SK-N-SH (cell line): ENCODE measurements at regions not wholly inside any gene's neighbourhood (a gene's known extent, or its start where the extent isn't known, plus 50 kb on each side); places are given as distances from the start of the nearest gene placed in this dataset.

Experiments
- CTCF ChIA-PET: fragments of 300-600, 350-600 bp; formaldehyde crosslinking; extraction: SDS; loops from one replicate; lab custom pipeline; 2021; lab: Yijun Ruan, JAX
- POLR2A ChIA-PET: fragments of 350-600 bp; sonication (Branson Sonifier 250); formaldehyde crosslinking; extraction: SDS; loops from one replicate; lab custom pipeline; 2020; ENCODE audit warnings: antibody characterized with exemption, inconsistent platforms; lab: Yijun Ruan, JAX
- DNase-seq: peaks from one replicate; pipeline ENCODE4 v3.0.0; 2012
- H2AFZ ChIP-seq: fragments of 200-600 bp; sonication (generic); 2 replicates; pipeline ENCODE4 v1.8.1; 2016; ENCODE audit warnings: antibody characterized with exemption, mild to moderate bottlenecking, low read depth
- H3F3A ChIP-seq: fragments of 200-600 bp; sonication (generic); replicated peaks from 2 replicates; pipeline ENCODE3; 2016; ENCODE audit warnings: antibody characterized with exemption, mild to moderate bottlenecking; ENCODE audit not compliant: insufficient read depth
- H3K27ac ChIP-seq, 2 experiments: fragments of 200-500 bp in 1 of 2; fragments of 200-600 bp in 1 of 2; sonication (Bioruptor generic) in 1 of 2; sonication (generic), shearing (Covaris generic) in 1 of 2; 2 replicates each; pipeline versions ENCODE4 v1.5.1 to v1.6.1; 2014 to 2016; ENCODE audit warnings: low read depth in 2 of 2, inconsistent platforms in 1 of 2, low read length in 1 of 2, mild to moderate bottlenecking in 1 of 2, mixed read lengths in 1 of 2
- H3K27me3 ChIP-seq: fragments of 200-600 bp; sonication (generic), shearing (Covaris generic); 2 replicates; pipeline ENCODE4 v1.6.1; 2016; ENCODE audit warnings: mixed run types; ENCODE audit not compliant: insufficient read depth
- H3K36me3 ChIP-seq, 2 experiments: fragments of 200-500 bp in 1 of 2; fragments of 200-600 bp in 1 of 2; sonication (Bioruptor generic) in 1 of 2; sonication (generic) in 1 of 2; replicated peaks in 1 of 2; 2 replicates each; pipeline versions ENCODE3 to v1.5.1; 2014 to 2016; ENCODE audit warnings: low read length in 1 of 2, mild to moderate bottlenecking in 1 of 2; ENCODE audit not compliant: insufficient read depth in 2 of 2, control insufficient read depth in 1 of 2
- H3K4me1 ChIP-seq, 2 experiments: fragments of 200-500 bp in 1 of 2; fragments of 200-600 bp in 1 of 2; sonication (Bioruptor generic) in 1 of 2; sonication (generic), shearing (Covaris generic) in 1 of 2; 2 replicates each; pipeline versions ENCODE4 v1.5.1 to v1.6.1; 2014 to 2016; ENCODE audit warnings: low read depth in 1 of 2, low read length in 1 of 2, mixed run types in 1 of 2; ENCODE audit not compliant: insufficient read depth in 2 of 2, control insufficient read depth in 1 of 2
- H3K4me2 ChIP-seq: fragments of 200-600 bp; sonication (generic), shearing (Covaris generic); 2 replicates; pipeline ENCODE4 v1.6.1; 2017; ENCODE audit warnings: mixed run types
- H3K4me3 ChIP-seq, 2 experiments: fragments of 200-500 bp in 1 of 2; fragments of 200-600 bp in 1 of 2; sonication (Bioruptor generic) in 1 of 2; sonication (generic), shearing (Covaris generic) in 1 of 2; 2 replicates each; pipeline versions ENCODE4 v1.5.1 to v1.8.1; 2014 to 2016; ENCODE audit warnings: low read depth in 2 of 2, inconsistent platforms in 1 of 2, low read length in 1 of 2, mild to moderate bottlenecking in 1 of 2, mixed read lengths in 1 of 2, moderate library complexity in 1 of 2
- H3K79me2 ChIP-seq: fragments of 200-600 bp; sonication (generic); 2 replicates; pipeline ENCODE4 v1.8.1; 2017; ENCODE audit warnings: mild to moderate bottlenecking; ENCODE audit not compliant: insufficient read depth
- H3K9ac ChIP-seq: fragments of 200-600 bp; sonication (generic); 2 replicates; pipeline ENCODE4 v1.6.1; 2017; ENCODE audit warnings: mixed run types
- H3K9me2 ChIP-seq: fragments of 200-600 bp; sonication (generic); 2 replicates; pipeline ENCODE4 v1.6.1; 2017; ENCODE audit warnings: mixed run types
- H3K9me3 ChIP-seq: fragments of 200-600 bp; sonication (generic); 2 replicates; pipeline ENCODE4 v1.6.1; 2017; ENCODE audit warnings: mixed run types, mild to moderate bottlenecking, moderate library complexity
- H4K20me1 ChIP-seq: fragments of 200-600 bp; sonication (generic); 2 replicates; pipeline ENCODE4 v1.6.1; 2017; ENCODE audit warnings: mild to moderate bottlenecking, mixed run types; ENCODE audit not compliant: insufficient read depth
- FOSL2 ChIP-seq: IDR thresholded peaks from 2 replicates; pipeline ENCODE4 v1.4.0; 2012; ENCODE audit warnings: low read depth, mild to moderate bottlenecking, moderate library complexity, borderline replicate concordance
- FOXM1 ChIP-seq: IDR thresholded peaks from 2 replicates; pipeline ENCODE4 v1.4.0; 2012; ENCODE audit warnings: low read depth, mild to moderate bottlenecking
- MEF2A ChIP-seq: IDR thresholded peaks from 2 replicates; pipeline ENCODE4 v1.4.0; 2012; ENCODE audit warnings: low read depth, borderline replicate concordance
- MXI1 ChIP-seq: IDR thresholded peaks from 2 replicates; pipeline ENCODE4 v1.6.1; 2012; ENCODE audit warnings: mild to moderate bottlenecking, low read depth, low read length, improper control_type of control experiment
- NRF1 ChIP-seq: IDR thresholded peaks from 2 replicates; pipeline ENCODE4 v1.6.1; 2012; ENCODE audit warnings: low read depth, mild to moderate bottlenecking, low read length
- PBX3 ChIP-seq: IDR thresholded peaks from 2 replicates; pipeline ENCODE4; 2012
- RXRA ChIP-seq: IDR thresholded peaks from 2 replicates; pipeline ENCODE4 v1.4.0; 2012; ENCODE audit warnings: low read depth, mild to moderate bottlenecking, borderline replicate concordance
- SMC3 ChIP-seq: IDR thresholded peaks from 2 replicates; pipeline ENCODE4 v1.6.1; 2012; ENCODE audit warnings: low read depth, low read length, improper control_type of control experiment
- TEAD4 ChIP-seq: IDR thresholded peaks from 2 replicates; pipeline ENCODE4 v1.4.0; 2012; ENCODE audit warnings: mild to moderate bottlenecking, borderline replicate concordance; ENCODE audit not compliant: insufficient read depth
- WGBS: methylation state at CpG from one replicate; pipeline ENCODE4 v1.1.6; 2017; ENCODE audit warnings: low lambda C conversion rate; 5-methylcytosine and 5-hydroxymethylcytosine counted together
- TF ChIP-seq, protein P1 (sequence below): fragments of 150-350 bp; IDR thresholded peaks from 2 replicates; pipeline ENCODE4 v1.6.1; 2016; ENCODE audit warnings: mild to moderate bottlenecking, low read depth, low read length

GRCh38 chr9:107175041-107175440, 108.0 kb upstream of the RAD23B start:
- Histone ChIP-seq H3K79me2 (no peaks in the 10 kb centered on the region), H3K9me2 (no peaks in the 10 kb centered on the region), H3K4me2 (no peak overlapping the region), H3K36me3 (no peaks in the 10 kb centered on the region), H3K27me3 (no peaks in the 10 kb centered on the region), H4K20me1 (no peaks in the 10 kb centered on the region), H3K4me1 (peaks cover 10 to 14% of the 10 kb centered on the region in 2 experiments; a peak in 2 of 4 replicates), H3F3A (no peaks in the 10 kb centered on the region), H3K27ac (no peak overlapping the region), H3K9me3 (no peaks in the 10 kb centered on the region), H3K9ac (no peak overlapping the region), H3K4me3 (no peak overlapping the region), H2AFZ (no peak overlapping the region)
- WGBS: 68% methylated on average over 4 of the region's 4 CpGs
- ChIA-PET POLR2A (no interaction called here), CTCF (interaction anchor here (0.6 to 6.5 kb wide), 4 partner anchors 47 to 1334 kb away, joined by 3 to 43 read pairs (median 6); no protein-coding TSS in a partner anchor)
- TF ChIP-seq MEF2A: no peak
- TF ChIP-seq TEAD4: no peak
- no peak for DNase-seq

DNA sequence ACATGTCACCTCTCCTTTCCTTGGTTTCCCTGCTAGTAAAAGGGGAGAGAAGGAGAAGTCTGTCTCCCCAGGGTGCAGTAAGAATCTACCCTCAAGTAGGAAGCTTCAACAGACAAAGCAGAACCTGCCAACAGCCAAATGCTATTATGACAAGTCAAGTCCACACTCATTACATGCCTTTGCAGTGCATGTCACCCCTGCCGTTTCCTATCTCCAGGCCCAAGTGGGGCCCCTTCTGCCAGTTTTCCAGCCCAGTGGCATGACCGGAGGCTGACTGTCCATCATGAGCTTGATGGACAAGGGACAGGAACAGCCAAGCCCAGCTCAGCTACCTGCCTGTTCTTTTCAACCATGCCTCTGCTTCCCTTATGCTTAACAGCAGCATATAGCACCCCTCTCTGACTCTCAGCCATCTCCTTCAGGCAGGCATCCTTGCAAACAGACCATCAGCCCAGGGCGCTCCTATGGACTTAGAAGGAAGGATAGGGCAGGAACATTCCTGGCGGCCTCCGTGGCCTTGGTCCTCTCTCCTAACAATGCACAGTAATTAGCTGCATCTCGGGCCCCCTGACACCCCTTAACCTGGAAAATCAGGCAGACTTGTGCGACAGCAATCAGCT, 107.2 kb upstream of the RAD23B start:
- no peaks in the 10 kb centered on the region for H3K36me3 ChIP-seq
- no peak overlapping the region; a peak in 1 of 4 replicates for H3K27ac ChIP-seq
- ChIA-PET POLR2A (interaction anchor here (0.5 kb wide), 1 partner anchor 1320 kb away, joined by 3 read pairs; no protein-coding TSS in a partner anchor), CTCF (interaction anchor here (0.8 to 1.9 kb wide), 4 partner anchors 11 to 1334 kb away, joined by 3 to 6 read pairs (median 4); no protein-coding TSS in a partner anchor)
- TF ChIP-seq PBX3 (no peak), MXI1 (no peak), NRF1 (no peak), FOSL2 (no peak), FOXM1 (no peak), TEAD4 (no peak), SMC3 (no peak), RXRA (no peak)
- TF ChIP-seq, protein P1, sequence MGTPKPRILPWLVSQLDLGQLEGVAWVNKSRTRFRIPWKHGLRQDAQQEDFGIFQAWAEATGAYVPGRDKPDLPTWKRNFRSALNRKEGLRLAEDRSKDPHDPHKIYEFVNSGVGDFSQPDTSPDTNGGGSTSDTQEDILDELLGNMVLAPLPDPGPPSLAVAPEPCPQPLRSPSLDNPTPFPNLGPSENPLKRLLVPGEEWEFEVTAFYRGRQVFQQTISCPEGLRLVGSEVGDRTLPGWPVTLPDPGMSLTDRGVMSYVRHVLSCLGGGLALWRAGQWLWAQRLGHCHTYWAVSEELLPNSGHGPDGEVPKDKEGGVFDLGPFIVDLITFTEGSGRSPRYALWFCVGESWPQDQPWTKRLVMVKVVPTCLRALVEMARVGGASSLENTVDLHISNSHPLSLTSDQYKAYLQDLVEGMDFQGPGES: no peak
- WGBS: 80% methylated on average over 3 of the region's 7 CpGs
- no peaks in the 10 kb centered on the region for H3K27me3 ChIP-seq
- no peak overlapping the region for H3K4me2 ChIP-seq
- H3K4me3 ChIP-seq: no peak overlapping the region
- no peak overlapping the region for H2AFZ ChIP-seq
- no peak overlapping the region for H3K9ac ChIP-seq
- H3F3A ChIP-seq: no peaks in the 10 kb centered on the region
- no peaks in the 10 kb centered on the region for H3K79me2 ChIP-seq
- no peaks in the 10 kb centered on the region for H3K9me3 ChIP-seq
- no peak for DNase-seq
- no peaks in the 10 kb centered on the region for H4K20me1 ChIP-seq
- H3K9me2 ChIP-seq: no peaks in the 10 kb centered on the region
- peaks cover 10 to 17% of the 10 kb centered on the region in 2 experiments; a peak in 2 of 4 replicates for H3K4me1 ChIP-seq
